WTC11 (cell line): ENCODE measurements at regions not wholly inside any gene's neighbourhood (a gene's known extent, or its start where the extent isn't known, plus 50 kb on each side); places are given as distances from the start of the nearest gene placed in this dataset.

Experiments
- ARID4B ChIP-seq: sonication (generic); formaldehyde crosslinking; IDR thresholded peaks from 2 replicates; pipeline ENCODE4 v1.8.0; 2023; ENCODE audit warnings: missing genetic modification reagents, mild to moderate bottlenecking, borderline replicate concordance
- ATF2 ChIP-seq: sonication (generic); formaldehyde crosslinking; IDR thresholded peaks from 2 replicates; pipeline ENCODE4 v1.8.1; 2022; ENCODE audit warnings: low read depth, missing genetic modification reagents, borderline replicate concordance
- CTCF ChIP-seq: fragments of 200-600 bp; IDR thresholded peaks from 2 replicates; pipeline ENCODE4 v1.8.0; 2022; ENCODE audit warnings: antibody characterized with exemption
- FOXK1 ChIP-seq: sonication (generic); formaldehyde crosslinking; IDR thresholded peaks from 2 replicates; pipeline ENCODE4 v1.8.0; 2022; ENCODE audit warnings: mild to moderate bottlenecking, moderate library complexity, missing genetic modification reagents
- NR3C1 ChIP-seq: sonication (generic); formaldehyde crosslinking; conservative IDR thresholded peaks from 2 replicates; pipeline ENCODE4 v1.8.1; 2023; ENCODE audit warnings: low read depth, mild to moderate bottlenecking, missing genetic modification reagents
- OVOL2 ChIP-seq: fragments of 250-450 bp; sonication (Bioruptor Pico); IDR thresholded peaks from 2 replicates; pipeline ENCODE4 v1.9.0; 2021; ENCODE audit warnings: mild to moderate bottlenecking, borderline replicate concordance
- SP1 ChIP-seq: sonication (generic); formaldehyde crosslinking; conservative IDR thresholded peaks from 2 replicates; pipeline ENCODE4 v1.8.1; 2022; ENCODE audit warnings: missing genetic modification reagents

GRCh38 chr2:114122930-114123329, 233.0 kb downstream of the ACTR3 start:
- TF ChIP-seq CTCF (no peak), NR3C1 (CRISPR knock-in tag) (no peak), ARID4B (CRISPR knock-in tag) (no peak), OVOL2 (CRISPR knock-in tag) (no peak), FOXK1 (no peak), SP1 (CRISPR knock-in tag) (no peak), ATF2 (CRISPR knock-in tag) (no peak)
